ENCODE measurements at regions not wholly inside any gene's neighbourhood (a gene's known extent, or its start where the extent isn't known, plus 50 kb on each side); places are given as distances from the start of the nearest gene placed in this dataset.
"Not testable (repeated sequence)": the region's sequence is repeated elsewhere in the genome, so short reads cannot be mapped to it uniquely, and the experiment has no call there.

DNA sequence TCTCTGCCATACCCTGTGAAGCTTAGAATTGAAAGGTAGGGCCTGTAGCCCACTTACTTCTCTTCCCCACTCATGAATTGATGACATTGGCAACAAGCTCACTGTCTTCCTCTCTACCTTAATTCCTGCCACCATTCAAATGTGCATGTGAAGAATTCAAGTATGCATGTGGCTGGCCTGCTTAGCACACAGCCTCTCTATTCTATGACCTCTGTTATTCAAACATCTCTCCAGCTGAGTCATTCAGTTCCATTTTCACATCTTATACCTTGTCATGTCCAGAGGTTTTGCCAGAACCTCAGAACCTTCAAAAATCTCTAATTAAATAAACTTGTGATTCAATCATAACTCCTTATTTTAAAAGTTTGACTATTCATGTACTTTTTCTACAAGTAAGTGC lies 114.7 kb upstream of the MAN2A1 start:
- DNase-seq: no peak

DNA sequence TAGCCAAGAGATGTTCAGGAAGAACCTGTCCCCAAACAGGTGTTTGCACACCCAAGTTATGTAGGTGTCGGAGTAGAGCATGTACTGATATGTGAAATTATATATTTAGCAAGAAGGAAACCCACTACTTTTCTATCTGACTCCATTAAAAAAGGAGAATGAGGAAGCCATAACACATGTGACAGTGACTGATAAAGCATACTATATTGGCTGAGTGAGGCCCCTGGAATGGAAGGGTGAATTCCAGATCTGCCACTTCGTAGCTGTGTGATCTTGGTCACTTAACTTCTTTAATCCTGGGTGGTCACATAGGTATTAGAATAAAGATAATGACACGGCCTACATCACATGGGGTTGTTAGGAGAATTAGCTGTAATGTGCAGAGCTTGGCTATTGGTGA lies 116.0 kb upstream of the MAN2A1 start:
- no peak for DNase-seq

DNA sequence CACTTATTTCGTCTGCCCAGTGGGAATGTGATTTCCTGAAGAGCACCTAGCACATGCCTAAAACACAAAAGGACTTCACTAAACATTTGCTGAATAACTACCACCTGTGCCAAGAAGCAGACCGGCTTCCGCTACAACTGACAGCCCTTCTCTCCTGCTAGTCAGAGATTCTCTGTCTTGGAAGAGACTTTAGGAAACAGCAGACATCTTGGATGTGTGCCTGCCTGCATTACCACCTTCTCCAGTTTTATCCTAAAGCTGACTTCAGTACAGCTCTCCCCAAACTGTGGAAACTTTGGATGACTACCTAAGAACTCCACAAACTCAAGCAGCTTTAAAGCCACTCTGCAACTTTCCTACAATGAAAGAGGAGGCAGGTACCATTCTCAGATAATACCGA lies 116.5 kb upstream of the MAN2A1 start:
- no peak for DNase-seq

DNA sequence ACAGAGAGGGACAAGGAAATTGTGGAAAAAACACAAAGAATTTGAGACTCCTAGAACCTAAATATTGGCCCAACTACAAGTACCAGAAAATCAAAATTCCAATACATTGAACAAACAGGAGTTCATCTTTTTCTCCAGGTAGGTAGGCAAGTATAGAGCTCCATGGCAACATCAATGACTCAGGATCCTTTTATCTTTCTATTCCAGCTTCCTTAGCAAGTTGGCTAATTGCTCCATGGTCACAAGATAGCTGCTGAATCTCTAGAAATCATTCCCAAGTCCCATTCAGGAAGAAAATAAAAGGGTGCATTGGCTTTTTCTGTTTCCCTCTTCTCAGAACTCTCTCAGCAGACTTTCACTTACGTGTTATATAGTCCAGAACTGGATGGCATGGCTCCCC lies 117.9 kb upstream of the MAN2A1 start:
- DNase-seq: no peak

DNA sequence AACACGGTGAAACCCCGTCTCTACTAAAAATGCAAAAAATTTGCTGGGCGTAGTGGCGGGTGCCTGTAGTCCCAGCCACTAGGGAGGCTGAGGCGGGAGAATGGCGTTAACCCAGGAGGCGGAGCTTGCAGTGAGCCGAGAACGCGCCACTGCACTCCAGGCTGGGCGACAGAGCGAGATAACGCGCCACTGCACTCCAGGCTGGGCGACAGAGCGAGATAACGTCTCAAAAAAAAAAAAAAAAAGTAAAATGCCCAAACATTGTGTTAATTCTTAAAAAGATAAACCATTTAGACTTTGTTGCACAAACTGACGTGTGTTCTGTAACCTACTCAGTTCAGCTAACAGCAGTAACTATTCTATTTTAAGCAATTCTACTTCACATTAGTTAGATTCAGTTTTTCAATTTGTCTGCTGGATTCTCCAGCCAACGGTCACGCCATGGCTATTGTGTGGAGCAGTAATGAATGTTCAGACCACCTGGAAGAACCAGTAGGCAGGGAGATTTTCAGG lies 119.3 kb upstream of the MAN2A1 start:
- DNase-seq: no peak

DNA sequence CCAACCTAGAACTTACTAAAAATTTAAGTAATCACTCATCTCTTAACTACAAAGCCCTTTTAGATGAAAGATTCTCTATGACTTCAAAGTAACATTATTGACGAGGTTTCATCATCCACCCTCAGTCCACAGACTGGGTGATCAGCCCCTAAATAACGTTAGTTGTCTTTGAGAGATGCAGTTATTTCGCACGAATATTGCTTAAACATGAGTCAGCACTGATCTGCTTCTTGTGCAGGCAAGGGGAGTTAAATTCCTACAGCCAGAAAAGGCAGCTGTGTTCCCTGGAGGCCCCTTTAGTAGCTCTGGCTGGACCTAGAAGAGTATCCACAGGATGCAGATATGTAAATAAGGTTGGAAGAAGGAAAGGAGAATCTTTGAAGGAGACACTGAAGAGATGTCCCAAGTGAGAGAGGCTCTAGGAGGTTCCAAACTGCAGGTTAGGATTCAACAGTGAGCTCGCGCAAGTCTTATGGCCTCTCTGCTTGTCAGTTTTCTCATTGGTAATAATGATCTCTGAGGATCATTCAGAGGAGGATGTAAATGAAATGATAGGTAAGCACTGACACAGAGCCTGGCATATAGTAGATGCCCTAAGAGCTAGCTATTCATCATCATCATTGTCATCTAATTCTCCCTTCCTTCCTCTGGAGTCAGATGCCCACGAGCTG lies 122.2 kb upstream of the MAN2A1 start:
- no peak for DNase-seq

DNA sequence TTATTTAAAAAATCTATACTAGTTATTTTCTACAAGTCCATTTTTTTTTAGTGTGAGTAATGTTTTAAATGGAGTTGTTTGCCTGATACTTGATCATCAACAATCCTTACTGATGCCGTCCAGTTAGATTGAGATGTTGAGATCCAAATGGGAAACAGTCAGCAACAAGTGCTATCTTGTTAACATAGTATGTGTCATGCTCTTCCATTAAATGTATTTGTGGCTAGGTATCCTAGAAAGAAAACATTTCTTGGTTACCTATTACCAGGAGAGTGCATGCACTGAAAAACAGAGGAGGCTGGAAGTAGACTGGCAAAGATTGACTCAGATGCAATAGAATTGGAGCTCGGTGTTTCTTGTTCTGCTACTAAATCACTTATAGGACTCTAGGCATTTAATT lies 123.4 kb upstream of the MAN2A1 start:
- no peak for DNase-seq

DNA sequence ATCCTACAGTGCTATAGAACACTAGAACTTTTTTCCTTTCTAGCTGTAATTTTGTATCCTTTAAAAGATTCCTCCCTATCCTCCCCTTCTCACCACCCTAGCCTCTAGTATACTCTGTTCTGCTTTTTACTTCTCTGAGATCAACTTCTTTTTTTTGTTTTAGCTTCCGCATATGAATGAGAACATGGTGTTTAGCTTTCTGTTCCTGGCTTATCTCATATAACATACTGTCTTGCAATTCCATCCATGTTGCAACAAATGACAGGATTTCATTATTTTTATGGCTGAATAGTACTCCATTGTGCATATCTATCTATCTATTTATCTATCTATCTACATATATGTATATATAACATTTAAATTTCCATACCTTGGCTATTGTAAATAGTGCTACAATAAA lies 126.0 kb upstream of the MAN2A1 start:
- no peak for DNase-seq

DNA sequence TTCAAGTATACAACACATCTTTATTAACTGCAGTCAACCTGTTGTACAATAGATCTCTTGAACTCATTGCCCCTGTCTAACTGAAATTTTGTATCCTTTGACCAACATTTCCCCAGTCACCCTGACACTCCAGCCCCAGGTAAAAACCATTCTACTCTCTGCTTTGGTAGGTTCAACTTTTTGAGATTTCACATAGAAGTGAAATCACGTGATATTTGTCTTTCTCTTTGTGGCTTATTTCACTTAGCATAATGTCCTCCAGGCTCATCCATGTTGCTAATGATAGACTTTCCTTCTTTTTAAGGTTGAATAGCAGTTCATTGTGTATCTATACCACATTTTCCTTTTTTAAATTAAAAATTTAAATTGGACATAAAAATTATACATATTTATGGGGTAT lies 126.5 kb upstream of the MAN2A1 start:
- DNase-seq: no peak

DNA sequence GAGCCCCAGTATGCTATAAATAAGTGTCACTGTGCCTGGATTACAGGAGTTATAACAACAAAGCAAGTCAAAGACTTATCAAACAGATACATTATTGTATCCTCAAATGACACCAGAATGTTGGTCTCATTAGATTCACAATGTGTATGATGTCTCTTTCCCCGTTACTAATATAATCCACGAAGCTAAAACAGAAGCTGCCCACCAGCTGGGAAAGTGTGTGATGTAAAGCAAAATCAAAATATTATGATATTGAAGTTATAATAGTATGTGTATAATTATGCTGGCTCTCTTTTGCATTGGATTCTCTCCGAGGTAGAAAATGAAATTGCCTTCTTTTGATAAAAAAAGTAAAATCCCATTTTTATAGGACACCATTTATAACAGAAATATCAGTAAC lies 127.3 kb upstream of the MAN2A1 start:
- DNase-seq: no peak

DNA sequence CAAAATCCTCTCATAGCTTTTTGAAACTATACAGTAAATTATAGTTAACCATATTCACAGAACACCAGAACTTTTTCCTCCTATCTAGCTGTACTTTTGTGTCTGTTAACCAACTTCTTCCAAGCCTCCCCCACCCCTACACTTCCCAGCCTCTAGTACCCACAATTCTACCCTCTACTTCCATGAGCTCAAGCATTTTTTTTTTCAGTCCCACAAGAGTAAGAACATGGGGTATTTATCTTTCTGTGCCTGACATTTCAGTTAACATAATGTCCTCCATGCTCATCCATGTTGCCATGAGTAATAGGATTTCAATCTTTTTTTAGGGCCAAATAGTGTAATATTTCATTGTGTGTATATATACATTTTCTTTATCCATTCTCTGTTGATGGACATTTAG lies 128.3 kb upstream of the MAN2A1 start:
- no peak for DNase-seq

DNA sequence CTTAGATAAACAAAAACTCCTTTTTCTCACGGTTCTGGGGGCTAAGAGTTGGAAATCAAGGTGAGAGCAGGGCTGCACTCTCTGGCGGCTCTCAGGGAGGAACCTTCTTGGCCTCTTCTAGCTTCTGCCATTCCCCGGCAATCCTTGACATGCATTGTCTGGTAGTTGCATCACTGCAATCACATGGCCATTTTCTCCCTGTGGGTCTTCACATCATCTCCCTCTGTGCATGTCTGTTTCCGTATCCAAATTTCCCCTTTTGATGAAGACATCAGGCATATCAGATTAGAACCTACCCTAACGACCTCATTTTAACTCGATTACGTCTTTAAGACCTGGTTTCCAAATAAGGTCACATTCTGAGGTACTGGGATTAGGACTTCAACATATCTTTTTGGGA lies 129.2 kb upstream of the MAN2A1 start:
- no peak for DNase-seq

DNA sequence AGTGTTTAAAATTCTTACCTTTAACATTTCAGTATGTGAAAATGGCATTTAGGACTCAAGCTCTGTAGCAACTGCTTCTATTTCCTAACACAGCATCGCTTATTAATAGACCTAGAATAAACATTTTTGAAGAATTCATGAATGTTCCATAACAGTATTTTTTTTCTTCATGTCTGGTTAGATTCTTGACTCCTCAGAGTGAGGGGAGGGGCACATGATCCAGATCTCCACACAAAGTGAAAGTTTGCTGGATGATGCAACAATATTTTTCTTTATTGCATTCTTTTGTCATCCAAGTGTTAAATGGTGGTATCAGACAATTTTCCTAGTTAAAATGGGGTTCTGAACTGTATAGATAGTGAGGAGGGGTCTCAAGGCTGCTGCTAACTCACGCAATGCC lies 130.8 kb upstream of the MAN2A1 start:
- no peak for DNase-seq

DNA sequence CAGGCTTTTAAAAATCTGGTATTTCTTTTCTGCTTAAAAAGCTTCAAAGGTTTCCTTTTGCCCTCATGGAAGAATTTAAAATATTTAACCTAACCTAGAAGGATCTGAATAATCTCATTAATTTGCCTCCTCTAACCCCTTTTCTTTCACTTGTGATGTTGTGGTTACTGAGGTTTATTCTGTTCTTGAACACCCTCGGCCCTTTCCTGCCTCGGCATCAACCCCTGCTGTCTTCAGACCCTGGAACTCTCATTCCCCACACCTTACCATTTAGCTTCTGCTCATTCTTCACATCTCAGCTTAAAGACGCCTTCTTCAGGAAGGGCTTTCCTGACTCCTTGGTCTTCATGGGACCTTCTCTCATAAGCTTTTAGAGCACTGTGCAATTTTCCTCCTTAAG lies 131.4 kb upstream of the MAN2A1 start:
- DNase-seq: no peak

DNA sequence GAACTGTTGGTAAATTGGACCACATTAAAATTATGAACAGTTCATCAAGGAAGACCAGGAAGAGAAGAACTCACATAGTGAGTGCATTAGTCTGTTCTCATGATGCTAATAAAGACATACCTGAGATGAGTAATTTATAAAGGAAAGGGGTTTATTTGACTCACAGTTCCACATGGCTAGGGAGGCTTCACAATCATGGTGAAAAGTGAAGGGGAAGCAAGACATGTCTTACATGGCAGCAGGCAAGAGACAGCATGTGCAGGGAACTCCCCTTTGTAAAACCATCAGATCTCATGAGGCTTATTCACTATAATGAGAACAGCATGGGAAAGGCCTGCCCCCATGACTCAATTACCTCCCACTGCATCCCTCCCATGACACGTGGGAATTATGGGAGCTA lies 135.9 kb upstream of the MAN2A1 start:
- no peak for DNase-seq

DNA sequence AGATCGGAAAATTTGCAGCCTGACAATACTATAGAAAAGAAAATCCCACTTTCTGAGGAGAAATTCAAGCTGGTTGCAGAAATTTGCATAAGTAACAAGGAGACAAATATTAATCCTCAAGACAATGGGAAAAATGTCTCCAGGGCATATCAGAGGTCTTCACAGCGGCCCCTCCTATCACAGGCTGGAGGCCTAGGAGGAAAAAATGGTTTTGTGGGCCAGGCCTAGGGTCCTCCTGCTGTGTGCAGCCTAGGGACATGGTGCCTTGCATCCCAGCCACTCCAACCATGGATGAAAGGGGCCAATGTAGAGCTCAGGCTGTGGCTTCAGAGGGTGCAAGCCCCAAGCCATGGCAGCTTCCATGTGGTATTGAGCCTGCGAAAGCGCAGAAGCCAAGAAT lies 138.5 kb upstream of the MAN2A1 start:
- DNase-seq: not testable (repeated sequence)

DNA sequence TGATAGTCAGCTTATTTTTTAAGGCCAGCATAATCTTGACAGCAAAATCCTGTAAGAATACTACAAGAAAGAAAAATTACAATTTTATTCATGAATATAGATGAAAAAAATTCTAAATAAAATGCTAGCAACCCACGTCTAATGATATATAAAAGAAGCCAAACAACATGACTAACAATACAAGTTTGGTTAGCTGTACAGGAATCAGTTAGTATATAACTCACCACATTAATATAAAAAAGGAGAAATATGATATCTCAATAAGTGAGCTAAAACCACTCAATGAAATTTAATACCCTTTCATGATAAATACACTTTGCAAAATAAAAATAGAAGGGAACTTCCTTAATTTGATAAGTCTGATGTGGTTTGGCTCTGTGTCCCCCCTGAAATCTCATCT lies 139.7 kb upstream of the MAN2A1 start:
- no peak for DNase-seq

DNA sequence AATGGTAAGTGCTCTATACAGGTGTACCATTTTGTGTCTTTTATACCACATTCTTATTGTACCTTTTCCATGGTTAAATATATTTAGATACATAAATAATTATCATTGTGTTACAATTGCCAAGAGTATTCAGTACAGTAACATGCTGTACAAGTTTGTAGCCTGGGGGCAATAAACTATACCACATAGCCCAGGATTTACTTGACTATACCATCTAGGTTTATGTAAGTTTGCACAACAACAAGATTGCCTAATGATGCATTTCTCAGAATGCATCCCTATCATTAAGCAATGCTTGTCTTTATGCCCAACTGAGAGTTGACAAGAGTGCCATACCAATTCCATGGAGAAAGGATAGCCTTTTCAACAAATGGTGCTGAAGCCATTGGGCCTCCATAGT lies 136.7 kb upstream of the PJA2 start:
- DNase-seq: no peak

DNA sequence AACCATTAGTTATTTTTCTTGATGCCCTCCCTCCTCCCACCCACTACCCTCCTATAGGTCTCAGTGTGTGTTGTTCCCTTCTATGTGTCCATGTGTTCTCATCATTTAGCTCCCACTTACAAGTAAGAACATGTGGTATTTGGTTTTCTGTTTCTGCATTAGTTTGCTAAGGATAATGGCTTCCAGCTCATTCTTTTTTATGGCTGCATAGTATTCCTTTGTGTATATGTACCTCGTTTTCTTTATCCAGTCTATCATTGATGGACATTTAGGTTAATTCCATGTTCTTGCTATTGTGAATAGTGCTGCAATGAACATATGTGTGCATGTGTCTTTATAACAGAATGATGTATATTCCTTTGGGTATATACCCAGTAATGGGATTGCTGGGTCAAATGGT lies 135.1 kb upstream of the PJA2 start:
- DNase-seq: not testable (repeated sequence)

DNA sequence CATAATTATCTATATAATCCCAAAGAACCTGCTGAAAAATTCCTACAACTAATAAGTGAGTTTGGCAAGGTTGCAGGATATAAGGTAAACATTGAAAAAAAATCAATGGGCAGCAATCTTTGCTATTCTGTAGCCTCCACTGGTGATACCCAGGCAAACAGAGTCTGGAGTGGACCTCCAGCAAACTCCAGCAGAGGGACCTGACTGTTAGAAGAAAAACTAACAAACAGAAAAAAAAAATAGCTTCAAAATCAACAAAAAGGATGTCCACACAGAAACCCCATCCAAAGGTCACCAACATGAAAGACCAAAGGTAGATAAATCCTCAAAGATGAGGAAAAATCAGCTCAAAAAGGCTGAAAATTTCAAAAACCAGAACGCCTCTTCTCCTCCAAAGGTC lies 128.9 kb upstream of the PJA2 start:
- DNase-seq: not testable (repeated sequence)

DNA sequence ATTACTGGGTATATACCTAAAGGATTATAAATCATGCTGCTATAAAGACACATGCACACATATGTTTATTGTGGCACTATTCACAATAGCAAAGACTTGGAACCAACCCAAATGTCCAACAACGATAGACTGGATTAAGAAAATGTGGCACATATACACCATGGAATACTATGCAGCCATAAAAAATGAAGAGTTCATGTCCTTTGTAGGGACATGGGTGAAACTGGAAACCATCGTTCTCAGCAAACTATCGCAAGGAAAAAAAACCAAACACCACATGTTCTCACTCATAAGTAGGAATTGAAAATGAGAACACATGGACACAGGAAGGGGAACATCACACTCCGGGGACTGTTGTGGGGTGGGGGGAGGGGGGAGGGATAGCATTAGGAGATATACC lies 125.3 kb upstream of the PJA2 start:
- DNase-seq: not testable (repeated sequence)

DNA sequence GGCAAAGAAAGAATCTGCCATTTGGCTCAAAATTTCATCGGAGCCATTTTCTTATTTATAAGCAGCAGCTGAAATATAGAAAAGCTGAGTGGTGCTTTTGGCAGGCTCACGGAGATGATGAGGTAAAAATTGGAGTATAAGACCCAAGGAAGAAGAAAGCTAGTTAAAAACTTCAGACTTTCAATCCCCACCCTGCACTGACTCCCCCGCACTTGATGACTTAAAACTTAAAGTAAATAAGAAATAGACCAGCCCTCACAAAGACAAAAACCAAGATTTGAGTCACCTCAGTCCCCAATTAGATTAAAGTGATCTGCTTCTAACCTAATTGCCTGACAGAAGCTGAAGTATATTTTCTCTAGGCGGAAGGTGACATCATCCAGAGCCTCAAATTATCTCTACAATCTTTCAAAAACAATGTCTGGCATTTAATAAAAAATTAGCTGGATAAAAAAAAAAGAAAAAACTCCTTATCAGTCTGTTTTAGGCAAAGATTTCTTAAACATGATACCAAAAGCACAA lies 124.0 kb upstream of the PJA2 start:
- no peak for DNase-seq

DNA sequence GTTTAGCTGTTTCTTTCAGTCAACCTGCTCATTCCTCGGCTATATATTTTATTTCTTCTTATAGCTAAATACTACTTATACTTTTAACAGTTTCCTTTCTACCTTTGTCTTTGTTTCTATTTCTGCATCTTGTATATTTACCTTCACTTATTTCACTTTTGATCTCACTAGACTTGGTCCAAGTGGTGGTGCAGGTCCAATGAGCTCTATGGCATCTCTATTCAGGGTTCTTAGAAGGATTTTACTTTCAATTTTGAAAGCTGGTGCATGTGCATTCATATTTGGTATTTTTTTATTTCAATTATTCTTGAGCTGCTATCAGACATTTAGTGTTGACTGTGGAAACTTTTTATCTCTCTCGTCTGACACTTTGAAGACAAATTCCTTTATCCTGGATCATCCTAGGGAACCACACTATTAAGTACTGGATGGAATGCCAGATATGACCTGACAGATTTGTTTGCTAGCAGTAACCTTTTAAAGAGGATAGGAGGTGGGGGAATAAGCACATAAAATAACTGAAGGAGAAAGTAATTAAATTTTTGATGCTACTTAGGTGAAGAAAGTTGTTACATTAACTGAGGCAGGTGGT lies 123.1 kb upstream of the PJA2 start:
- DNase-seq: no peak

DNA sequence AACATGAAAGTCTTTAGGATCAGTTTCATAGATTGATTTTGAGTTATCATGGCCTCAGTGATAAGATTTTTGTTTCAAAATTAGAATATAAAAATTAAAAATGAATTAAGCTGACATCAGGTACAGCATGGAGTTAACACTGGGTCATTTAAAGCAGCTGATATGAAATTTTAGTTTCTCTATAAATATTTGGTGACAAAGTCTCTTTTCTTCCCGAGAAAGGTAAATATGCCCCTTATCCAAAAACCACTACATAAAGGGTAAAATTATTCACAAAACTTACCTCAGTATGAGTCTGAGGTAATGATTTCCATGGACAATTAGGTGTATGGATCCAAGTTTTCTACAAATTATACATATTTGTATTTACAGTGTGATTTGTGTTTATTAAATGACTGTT lies 121.5 kb upstream of the PJA2 start:
- DNase-seq: no peak

DNA sequence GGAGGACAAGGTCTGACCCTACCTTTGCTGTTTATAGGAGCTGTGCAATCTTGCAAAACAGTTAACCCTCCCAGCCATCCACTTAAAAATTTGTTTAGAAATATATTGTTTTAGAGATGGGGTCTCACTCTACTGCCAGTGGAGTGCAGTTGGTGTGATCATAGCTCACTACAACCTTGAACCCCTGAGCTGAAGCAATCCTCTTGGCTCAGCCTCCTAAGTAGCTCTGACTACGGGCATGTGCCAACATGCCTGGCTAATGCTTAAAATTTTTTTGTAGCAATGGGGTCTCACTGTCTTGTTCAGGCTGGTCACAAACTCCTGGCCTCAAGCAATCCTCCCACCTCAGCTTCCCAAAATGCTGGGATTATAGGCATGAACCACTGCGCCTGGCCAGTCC lies 120.2 kb upstream of the PJA2 start:
- DNase-seq: no peak
